ENCODE measurements at regions not wholly inside any gene's neighbourhood (a gene's known extent, or its start where the extent isn't known, plus 50 kb on each side); places are given as distances from the start of the nearest gene placed in this dataset.

GRCh38 chr7:113825832-113826231, 93.0 kb downstream of the PPP1R3A start:
- DNase-seq: no peak

GRCh38 chr7:113824117-113824823, 94.5 kb downstream of the PPP1R3A start:
- DNase-seq: no peak

DNA sequence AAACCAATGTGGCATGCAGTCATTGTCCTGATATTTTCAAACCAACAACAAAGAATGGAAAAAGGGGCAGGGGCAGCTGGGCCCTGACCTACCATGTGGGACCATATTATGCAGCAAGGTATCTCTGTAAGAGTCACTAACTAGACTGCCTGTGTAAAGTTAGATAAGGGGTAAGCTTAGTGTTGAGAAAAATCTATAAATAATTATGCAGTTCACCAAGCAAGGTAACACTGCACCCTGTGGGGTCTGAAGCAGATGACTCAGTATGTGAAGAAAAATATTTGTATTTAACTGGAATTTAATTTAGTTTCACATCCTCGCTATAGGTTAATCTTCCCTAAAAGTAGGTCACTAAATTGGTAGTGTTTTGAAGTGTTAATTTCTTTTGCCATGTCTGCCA, 99.3 kb downstream of the PPP1R3A start:
- no peak for DNase-seq

GRCh38 chr7:113816639-113817038, 102.2 kb downstream of the PPP1R3A start:
- DNase-seq: no peak

GRCh38 chr7:113813471-113813870, 105.3 kb downstream of the PPP1R3A start:
- no peak for DNase-seq

GRCh38 chr7:113812591-113813255, 106.1 kb downstream of the PPP1R3A start:
- DNase-seq: no peak

GRCh38 chr7:113810080-113810744, 108.6 kb downstream of the PPP1R3A start:
- no peak for DNase-seq

DNA sequence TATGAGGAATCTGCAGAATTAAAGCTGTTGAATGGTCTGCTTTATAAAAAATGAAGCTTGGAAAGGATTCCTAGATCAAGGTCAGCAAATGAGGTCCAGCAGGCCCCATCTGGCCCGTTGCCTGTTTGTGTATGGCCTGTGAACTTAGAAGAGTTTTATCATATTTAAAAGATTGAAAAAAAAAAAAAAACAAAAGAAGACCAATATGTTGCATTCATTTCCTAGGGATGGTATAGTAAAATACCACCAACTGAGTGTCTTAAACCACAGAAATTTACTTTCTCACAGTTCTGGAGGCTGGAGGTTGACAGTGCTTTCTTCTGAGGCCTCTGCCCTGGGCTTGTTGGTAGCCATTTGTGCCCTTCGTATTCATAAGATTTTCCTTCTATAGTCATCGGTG, 109.2 kb downstream of the PPP1R3A start:
- no peak for DNase-seq

DNA sequence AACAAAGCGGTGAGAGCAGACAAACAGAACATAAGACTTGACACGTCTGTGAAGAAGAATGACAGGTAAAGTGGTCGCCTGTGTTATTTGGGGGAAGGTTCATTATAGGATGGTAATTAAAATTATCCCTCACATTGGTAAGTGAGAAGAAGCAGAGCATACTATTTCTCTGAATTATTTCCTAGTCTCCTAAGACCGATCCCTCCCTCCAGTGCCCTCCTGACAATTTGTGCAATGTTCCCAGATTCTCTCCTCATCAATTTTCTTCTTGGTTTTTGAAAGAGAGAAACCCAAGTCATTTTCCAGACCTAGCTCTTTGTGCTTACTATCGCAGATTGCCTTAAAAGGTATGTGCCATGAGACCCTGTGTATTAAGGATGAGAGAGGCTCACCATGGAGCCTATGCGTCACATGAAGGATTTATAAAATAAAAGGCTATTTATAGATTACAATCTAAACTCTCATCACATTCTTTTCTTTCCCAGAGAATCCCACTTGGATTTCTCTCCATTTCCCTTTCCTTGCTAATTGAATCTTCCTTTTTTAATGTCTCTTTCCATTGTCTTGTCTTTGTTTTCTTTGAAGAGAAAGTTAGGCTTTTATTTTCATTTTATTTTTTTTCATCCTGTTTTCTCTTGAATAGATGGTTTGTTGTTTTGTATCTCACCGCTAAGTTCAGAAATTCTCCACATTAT, 112.0 kb downstream of the PPP1R3A start:
- DNase-seq: no peak

GRCh38 chr7:113805976-113806375, 112.8 kb downstream of the PPP1R3A start:
- DNase-seq: no peak

GRCh38 chr7:113804475-113805095, 114.2 kb downstream of the PPP1R3A start:
- no peak for DNase-seq

DNA sequence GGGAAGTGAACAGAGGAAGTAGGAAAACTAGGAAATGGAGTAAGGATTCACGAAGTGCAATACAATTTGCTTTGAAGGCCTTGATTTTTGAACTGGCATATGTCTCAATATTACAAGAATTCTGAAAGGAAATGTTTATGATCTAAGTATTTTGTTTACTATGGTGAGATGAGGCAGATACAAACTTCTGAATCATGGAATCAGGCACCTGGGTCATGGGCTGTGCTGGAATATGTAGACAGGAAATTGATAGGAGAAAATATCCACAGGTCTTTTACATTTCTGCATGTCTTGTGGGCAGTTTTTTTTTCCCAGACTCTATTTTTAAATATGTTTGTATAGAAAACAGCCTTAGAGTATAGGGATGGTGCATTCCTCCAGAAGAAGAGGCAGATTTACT, 117.1 kb downstream of the PPP1R3A start:
- no peak for DNase-seq

GRCh38 chr7:113800826-113801225, 118.0 kb downstream of the PPP1R3A start:
- no peak for DNase-seq

GRCh38 chr7:113799896-113800295, 118.9 kb downstream of the PPP1R3A start:
- DNase-seq: no peak

GRCh38 chr7:113797420-113798010, 121.3 kb downstream of the PPP1R3A start:
- DNase-seq: no peak

DNA sequence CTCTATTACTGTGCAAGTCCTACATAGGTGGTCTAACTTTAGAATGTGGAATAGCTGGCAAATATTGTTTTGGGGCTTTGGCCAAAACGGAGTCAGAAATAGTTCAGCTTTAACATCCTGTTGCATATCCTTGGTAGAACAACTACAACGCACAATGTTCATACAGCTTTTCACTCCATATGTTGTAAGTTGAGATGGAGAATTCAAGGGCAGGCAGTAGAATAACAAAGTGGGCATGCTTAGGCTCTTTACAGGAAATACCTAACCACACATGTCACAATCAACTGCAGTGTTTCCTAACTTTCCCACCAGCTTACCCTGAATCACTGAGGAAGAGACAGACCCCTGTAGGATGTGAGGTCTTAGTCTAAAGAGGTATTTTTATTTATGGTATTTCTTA, 122.3 kb downstream of the PPP1R3A start:
- DNase-seq: no peak

DNA sequence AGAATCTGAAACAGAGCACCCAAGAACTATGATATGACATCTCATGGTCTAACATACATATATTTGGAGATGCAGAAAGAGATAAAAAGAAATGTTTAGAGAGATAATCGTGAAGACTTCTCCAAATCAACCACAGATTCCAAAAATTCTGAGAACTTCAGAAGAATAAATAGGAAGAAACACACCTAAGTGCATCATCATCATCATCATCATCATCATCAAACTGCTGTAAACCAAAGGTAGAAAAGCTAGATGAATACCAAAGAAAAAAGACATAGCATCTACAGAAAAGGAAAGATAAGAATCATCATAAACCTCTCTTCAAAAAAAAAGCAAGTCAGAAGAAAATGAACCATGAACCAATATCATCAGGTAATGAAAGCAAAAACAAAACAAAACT, 124.2 kb downstream of the PPP1R3A start:
- DNase-seq: no peak

- DNase-seq: no peak
Observed at GRCh38 chr7:113793171-113793570, 125.6 kb downstream of the PPP1R3A start.

- no peak for DNase-seq
Observed at GRCh38 chr7:113790025-113790424, 128.8 kb downstream of the PPP1R3A start.

DNA sequence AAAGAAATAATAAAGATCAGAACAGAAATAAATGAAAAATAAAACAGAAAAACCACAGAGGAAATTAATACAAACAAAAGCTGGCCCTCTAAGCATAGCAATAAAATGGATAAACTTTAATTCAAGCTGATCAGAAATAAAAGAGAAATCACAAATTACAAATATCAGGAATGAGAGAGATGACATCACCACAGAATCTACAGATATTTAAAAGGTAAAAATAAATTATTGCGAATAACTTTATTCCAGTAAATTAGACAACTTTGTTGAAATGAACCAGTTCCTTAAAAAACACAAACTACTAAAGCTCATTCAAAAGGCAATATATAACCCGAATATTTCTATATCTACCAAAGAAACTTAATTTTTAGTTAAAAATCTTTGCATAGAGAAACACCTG, 131.7 kb downstream of the PPP1R3A start:
- no peak for DNase-seq

DNA sequence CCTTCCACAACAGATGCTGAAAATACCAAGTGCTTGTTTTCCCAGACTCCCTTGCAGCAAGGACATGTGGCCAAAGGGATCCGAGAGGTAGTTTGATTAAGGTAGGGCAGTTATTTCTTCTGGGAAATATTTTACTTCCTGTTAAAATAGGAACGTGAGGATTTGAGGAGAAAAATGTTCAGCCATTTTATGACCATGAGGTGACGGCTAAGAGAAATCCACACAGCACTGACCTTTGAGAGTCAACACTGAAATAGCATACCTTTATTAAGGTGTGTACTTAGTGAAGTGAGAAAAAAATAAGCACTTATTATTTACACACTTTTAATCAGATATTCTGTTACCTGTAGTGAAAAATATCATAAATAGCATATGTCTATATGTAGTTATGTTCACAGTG, 133.9 kb downstream of the PPP1R3A start:
- DNase-seq: no peak

- DNase-seq: no peak
Observed at GRCh38 chr7:113784316-113784715, 134.5 kb downstream of the PPP1R3A start.

GRCh38 chr7:113783403-113783802, 135.4 kb downstream of the PPP1R3A start:
- no peak for DNase-seq
